BLaER1 (cell line): ENCODE measurements at regions not wholly inside any gene's neighbourhood (a gene's known extent, or its start where the extent isn't known, plus 50 kb on each side); places are given as distances from the start of the nearest gene placed in this dataset.

Experiments used
- H3K27ac ChIP-seq: shearing (Covaris generic); formaldehyde crosslinking; 2 replicates; pipeline ENCODE4 v1.8.1; 2022
- H3K27me3 ChIP-seq: shearing (Covaris generic); formaldehyde crosslinking; 2 replicates; pipeline ENCODE4 v1.8.1; 2022
- H3K36me3 ChIP-seq: shearing (Covaris generic); formaldehyde crosslinking; 2 replicates; pipeline ENCODE4 v1.8.1; 2022
- H3K4me1 ChIP-seq: shearing (Covaris generic); formaldehyde crosslinking; 2 replicates; pipeline ENCODE4 v1.8.1; 2022
- H3K4me2 ChIP-seq: shearing (Covaris generic); formaldehyde crosslinking; 2 replicates; pipeline ENCODE4 v1.8.1; 2022
- H3K4me3 ChIP-seq: shearing (Covaris generic); formaldehyde crosslinking; 2 replicates; pipeline ENCODE4 v1.8.1; 2022
- H3K9ac ChIP-seq: shearing (Covaris generic); formaldehyde crosslinking; 2 replicates; pipeline ENCODE4 v1.8.1; 2022
- H3K9me3 ChIP-seq: shearing (Covaris generic); formaldehyde crosslinking; 2 replicates; pipeline ENCODE4 v1.8.1; 2022
- H4K20me1 ChIP-seq: shearing (Covaris generic); formaldehyde crosslinking; 2 replicates; pipeline ENCODE4 v1.8.1; 2022
- Cebpa-rat ChIP-seq: shearing (Covaris generic); IDR thresholded peaks from 2 replicates; pipeline ENCODE4 v1.8.1; 2022

DNA sequence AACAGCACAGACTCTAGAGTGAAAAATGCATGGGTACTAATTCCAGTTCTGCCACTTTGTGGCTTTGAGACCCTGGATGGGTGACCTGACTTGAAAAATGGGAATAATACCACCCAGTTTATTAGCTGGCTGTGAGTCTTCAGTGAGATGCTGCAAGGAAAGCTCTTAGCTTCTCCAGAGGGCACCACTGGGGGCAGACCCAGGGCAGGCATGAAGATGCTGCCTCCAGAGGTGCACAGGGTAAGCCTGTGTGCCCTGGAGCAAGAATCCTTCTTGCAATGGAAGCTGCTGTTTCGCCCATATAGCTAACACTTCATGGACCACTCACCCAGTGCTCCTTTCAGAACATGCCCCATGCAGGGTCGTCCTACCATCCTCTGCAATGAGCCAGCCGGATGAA lies 75.7 kb downstream of the C5orf15 start:
- Histone ChIP-seq H3K27me3 (no peaks in the 10 kb centered on the region), H3K9me3 (no peaks in the 10 kb centered on the region), H3K36me3 (no peaks in the 10 kb centered on the region), H4K20me1 (no peaks in the 10 kb centered on the region), H3K4me1 (peaks cover 100% of the 10 kb centered on the region), H3K4me2 (peak overlapping the region; percentile 83), H3K9ac (no peak overlapping the region), H3K27ac (peak overlapping the region; percentile 15; the same call in 1 of the 2 replicates), H3K4me3 (no peak overlapping the region)
- TF ChIP-seq Cebpa-rat = no peak

DNA sequence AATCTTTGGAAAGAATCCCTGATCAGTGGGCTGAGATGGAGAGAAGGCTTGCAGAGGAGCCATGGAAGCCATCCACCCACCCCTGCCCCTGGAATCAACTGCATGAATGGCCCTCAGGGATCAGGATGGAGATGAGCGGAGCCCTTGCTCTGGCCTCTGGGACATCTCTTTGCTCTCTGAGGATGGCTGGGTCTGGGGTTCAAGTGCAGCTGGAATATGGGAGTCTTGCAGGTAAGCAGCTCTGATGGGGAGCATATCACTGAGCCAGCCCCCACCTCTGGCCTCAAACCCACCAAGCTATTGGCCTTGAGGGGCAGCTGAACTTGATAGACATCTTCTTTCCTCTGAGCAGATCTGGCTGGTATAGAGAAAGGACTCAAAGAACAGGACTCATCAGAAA lies 76.1 kb downstream of the C5orf15 start:
- Histone ChIP-seq H4K20me1 (no peaks in the 10 kb centered on the region), H3K9me3 (no peaks in the 10 kb centered on the region), H3K36me3 (no peaks in the 10 kb centered on the region), H3K27me3 (no peaks in the 10 kb centered on the region), H3K4me2 (peak overlapping the region; percentile 83), H3K4me3 (no peak overlapping the region), H3K9ac (no peak overlapping the region), H3K27ac (peak overlapping the region; percentile 15; the same call in 1 of the 2 replicates), H3K4me1 (peaks cover 100% of the 10 kb centered on the region)
- no peak for TF ChIP-seq Cebpa-rat

DNA sequence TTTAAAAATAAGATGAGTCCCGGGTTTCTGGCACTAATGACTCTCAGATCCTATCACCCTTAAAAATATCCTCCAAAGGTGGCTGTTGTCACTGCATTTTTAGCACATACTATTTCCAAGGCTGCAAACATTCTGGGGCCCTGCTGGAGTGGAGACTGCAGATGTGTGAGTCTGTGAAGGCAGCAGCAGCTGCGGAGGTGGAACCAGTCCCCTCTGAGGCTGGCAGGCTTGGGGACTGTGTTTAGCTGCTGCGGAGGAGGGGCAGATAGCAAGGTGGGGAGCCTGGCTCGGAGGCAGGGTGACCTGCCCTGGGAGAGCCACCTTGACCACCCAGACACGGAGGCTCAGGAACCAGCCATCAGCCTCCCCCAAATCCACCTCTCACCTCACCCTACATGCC lies 77.0 kb downstream of the C5orf15 start:
- Histone ChIP-seq H3K4me2 (peak overlapping the region; percentile 83), H3K27me3 (no peaks in the 10 kb centered on the region), H3K4me3 (no peak overlapping the region), H3K27ac (peak overlapping the region; percentile 67), H4K20me1 (no peaks in the 10 kb centered on the region), H3K9me3 (no peaks in the 10 kb centered on the region), H3K36me3 (no peaks in the 10 kb centered on the region), H3K9ac (peak overlapping the region; percentile 33; the same call in 1 of the 2 replicates), H3K4me1 (peaks cover 100% of the 10 kb centered on the region)
- TF ChIP-seq Cebpa-rat = no peak

DNA sequence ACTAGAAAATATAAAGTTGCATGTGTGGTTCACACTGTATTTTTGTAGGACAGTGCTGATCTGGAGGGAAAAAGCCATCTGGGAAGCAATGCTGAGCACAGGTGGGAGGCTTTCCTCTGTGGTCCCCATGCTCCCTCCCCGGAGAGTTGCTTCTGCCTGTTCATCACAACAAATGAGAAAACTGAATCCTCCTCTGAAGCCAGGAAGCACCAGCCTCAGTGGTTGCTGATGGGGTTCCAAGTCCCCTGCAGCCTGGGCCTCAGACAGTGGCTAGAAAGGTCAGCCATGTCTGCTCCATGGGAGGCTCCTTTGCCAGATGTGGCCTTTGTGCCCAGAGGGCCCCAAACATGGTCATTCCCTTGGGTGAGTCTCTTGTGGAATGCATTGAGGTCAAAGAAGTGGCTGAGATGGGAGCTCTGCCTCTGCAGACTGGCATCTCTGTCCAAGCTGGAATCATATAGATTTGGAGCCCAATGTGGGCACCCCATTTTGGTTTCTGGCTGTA lies 77.6 kb downstream of the C5orf15 start:
- no peaks in the 10 kb centered on the region for H3K9me3 ChIP-seq
- H3K4me1 ChIP-seq = peaks cover 100% of the 10 kb centered on the region
- no peak for TF ChIP-seq Cebpa-rat
- no peaks in the 10 kb centered on the region for H3K36me3 ChIP-seq
- H3K4me2 ChIP-seq = peak overlapping the region; percentile 83
- peak overlapping the region; percentile 19; the same call in 1 of the 2 replicates for H3K4me3 ChIP-seq
- no peaks in the 10 kb centered on the region for H4K20me1 ChIP-seq
- peak overlapping the region; percentile 67 for H3K27ac ChIP-seq
- H3K27me3 ChIP-seq = no peaks in the 10 kb centered on the region
- peak overlapping the region; percentile 34; the same call in 1 of the 2 replicates for H3K9ac ChIP-seq

DNA sequence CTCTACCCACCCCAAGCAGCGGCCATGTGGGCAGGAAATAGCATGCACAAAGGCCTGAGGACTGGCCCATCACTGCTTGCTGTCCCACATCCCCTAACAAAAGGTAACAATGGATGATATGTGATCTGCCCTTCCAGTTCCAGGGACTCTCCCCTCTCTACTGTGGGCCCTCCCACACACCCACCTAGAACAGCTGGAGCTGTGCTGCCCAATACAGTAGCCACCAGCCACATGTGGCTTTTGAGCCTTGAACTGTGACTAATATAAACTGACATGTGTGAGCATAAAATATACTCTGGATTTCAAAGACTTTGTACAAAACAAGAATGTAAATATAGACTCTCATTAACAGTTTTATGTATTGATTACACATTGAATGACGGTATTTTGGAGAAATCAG lies 78.1 kb downstream of the C5orf15 start:
- Histone ChIP-seq H4K20me1 (no peaks in the 10 kb centered on the region), H3K27ac (peak overlapping the region; percentile 67), H3K4me1 (peaks cover 100% of the 10 kb centered on the region), H3K9me3 (no peaks in the 10 kb centered on the region), H3K9ac (peak overlapping the region; percentile 34; the same call in 1 of the 2 replicates), H3K36me3 (no peaks in the 10 kb centered on the region), H3K4me3 (no peak overlapping the region), H3K4me2 (peak overlapping the region; percentile 83), H3K27me3 (no peaks in the 10 kb centered on the region)
- TF ChIP-seq Cebpa-rat = no peak

DNA sequence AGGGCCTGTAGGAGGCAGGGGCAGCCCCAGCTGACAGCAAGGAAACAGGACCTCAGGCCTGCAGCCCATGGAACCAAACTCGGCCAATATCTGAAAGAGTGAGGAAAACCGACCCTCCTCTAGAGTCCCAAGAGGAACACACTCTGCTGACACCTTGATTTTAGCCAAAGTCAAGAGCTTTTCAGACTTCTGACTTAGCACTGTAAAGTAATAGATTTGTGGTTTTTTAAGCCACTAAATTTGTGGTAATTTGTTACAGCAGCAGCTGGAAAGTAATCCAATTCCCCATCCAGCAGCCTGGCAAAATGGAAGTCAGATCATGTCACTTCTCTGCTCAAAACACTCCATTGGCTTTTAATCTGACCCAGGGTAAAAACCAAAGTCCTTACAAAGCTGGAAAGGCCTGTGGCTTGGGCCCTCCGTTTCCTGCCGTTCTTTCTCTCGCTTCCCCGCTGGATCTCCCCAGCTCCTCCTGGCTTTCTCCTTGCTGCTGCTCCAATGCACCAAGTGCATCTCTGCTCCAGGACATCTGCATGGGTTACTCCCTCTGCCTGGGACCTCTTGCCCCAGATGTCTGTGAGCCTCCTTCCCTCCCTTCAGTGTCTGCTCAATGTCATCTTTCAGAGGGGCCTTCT lies 79.0 kb downstream of the C5orf15 start:
- Histone ChIP-seq H3K36me3 (no peaks in the 10 kb centered on the region), H3K27me3 (no peaks in the 10 kb centered on the region), H3K4me2 (peak overlapping the region; percentile 83), H3K9ac (0 out of 2 replicates have a peak overlapping the region, but pooled peaks have one; percentile 2), H4K20me1 (no peaks in the 10 kb centered on the region), H3K4me3 (no peak overlapping the region), H3K27ac (peak overlapping the region; percentile 67), H3K9me3 (no peaks in the 10 kb centered on the region), H3K4me1 (peaks cover 100% of the 10 kb centered on the region)
- no peak for TF ChIP-seq Cebpa-rat

DNA sequence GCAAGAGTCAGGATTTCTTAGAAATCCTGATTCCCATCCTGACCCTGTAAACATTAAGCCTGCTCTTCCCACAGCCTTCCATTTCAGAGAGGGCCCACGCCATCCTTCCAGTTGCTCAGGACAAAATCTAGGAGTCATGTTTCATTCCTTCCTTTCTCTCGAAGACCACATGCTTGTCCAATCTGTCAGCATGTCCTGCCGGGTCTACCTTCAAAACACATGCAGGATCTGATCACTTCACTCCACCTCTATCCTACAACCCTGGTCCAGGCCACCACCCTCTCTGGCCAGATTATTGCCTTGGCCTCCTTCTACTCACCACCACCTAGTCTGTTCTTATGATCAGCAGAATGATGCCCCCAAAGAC lies 79.8 kb downstream of the C5orf15 start:
- H3K27me3 ChIP-seq = no peaks in the 10 kb centered on the region
- no peaks in the 10 kb centered on the region for H4K20me1 ChIP-seq
- peaks cover 100% of the 10 kb centered on the region for H3K4me1 ChIP-seq
- no peaks in the 10 kb centered on the region for H3K9me3 ChIP-seq
- no peak for TF ChIP-seq Cebpa-rat
- H3K9ac ChIP-seq = no peak overlapping the region
- no peak overlapping the region for H3K27ac ChIP-seq
- no peak overlapping the region for H3K4me3 ChIP-seq
- peak overlapping the region; percentile 83 for H3K4me2 ChIP-seq
- H3K36me3 ChIP-seq = no peaks in the 10 kb centered on the region

DNA sequence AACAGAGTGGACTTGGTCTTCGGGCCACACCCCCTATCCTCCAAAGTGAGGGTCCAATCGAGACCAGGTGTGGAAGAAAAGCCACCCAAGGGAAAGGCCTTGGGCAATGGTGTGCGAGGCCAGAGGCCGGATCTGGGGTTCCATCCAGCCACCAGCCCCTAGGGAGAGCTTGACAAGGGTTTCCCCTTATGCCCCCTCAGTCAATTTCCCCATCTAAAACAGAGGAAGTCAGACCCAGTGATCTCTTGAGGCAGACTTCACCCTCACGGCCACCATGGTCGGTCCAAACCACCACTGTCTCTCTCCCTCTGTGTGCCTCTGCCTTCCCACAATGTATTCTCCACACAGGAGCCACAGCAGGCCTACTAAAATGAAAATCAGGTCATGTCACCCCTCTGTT lies 82.9 kb downstream of the C5orf15 start:
- Histone ChIP-seq H4K20me1 (no peaks in the 10 kb centered on the region), H3K27me3 (no peaks in the 10 kb centered on the region), H3K4me1 (peaks cover 100% of the 10 kb centered on the region), H3K27ac (peak overlapping the region; percentile 69), H3K4me3 (0 out of 2 replicates have a peak overlapping the region, but pooled peaks have one; percentile 12), H3K9me3 (no peaks in the 10 kb centered on the region), H3K9ac (peak overlapping the region; percentile 40; the same call in 1 of the 2 replicates), H3K36me3 (no peaks in the 10 kb centered on the region), H3K4me2 (peak overlapping the region; percentile 83)
- no peak for TF ChIP-seq Cebpa-rat

DNA sequence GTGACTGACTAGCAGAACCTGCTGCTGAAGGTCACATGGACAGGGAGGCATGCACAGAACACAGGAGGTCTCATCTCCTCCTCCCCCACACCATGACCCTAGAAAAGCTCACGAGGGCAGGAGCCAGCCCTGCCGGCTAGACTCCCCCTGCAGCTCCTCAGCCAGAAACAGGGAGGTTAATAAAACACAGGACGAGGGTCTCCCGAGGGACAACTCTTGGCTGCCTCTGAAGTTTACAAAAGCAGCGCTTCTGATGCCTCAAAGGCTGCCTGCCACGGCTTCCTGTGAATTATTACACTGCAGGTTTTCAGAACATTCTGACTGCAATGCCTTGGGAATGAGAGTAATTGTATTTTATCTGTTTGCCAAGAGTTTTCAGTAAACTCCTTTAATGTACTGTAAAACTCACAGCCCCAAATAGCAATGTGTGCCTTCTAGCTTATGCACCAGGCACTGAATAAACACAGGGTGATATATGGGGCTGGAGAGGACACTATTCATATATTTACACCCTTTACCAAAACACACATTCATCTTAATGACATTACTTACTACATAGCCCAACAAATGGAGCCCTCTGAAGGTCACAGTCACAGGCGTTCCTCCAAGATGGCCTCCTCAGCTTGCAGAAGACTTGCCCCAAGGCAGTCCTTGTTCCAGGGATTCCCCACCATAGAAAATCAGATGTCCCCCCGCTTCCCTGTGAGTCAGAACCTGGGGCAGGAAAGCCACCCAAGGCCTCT lies 83.7 kb downstream of the C5orf15 start:
- Histone ChIP-seq H3K36me3 (no peaks in the 10 kb centered on the region), H3K27me3 (no peaks in the 10 kb centered on the region), H3K4me2 (peak overlapping the region; percentile 83), H3K27ac (peak overlapping the region; percentile 69), H3K9ac (no peak overlapping the region), H3K4me3 (peak overlapping the region; percentile 17; the same call in 1 of the 2 replicates), H3K4me1 (peaks cover 99% of the 10 kb centered on the region), H4K20me1 (no peaks in the 10 kb centered on the region), H3K9me3 (no peaks in the 10 kb centered on the region)
- no peak for TF ChIP-seq Cebpa-rat

DNA sequence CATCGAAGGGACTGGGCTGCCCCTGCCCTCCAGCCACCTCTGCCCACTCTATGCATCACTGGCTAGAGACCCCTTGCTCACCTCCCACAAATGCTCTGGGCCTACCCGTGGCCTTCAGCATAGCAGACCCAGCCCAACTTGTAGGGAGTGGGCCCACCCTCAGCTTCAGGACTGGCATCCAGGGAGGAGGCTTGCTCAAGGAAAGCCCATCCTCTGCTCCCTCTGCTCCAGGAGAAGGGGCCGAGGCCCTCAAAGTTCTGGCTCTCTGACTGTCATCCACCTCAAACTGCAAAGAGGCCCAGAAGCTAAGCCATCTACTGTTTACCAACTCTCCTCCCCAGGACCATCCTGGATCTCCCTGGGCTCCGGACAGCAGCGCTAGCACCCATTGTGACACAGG lies 84.5 kb downstream of the C5orf15 start:
- H3K9me3 ChIP-seq = no peaks in the 10 kb centered on the region
- TF ChIP-seq Cebpa-rat = no peak
- H3K27ac ChIP-seq = peak overlapping the region; percentile 69
- peaks cover 95% of the 10 kb centered on the region for H3K4me1 ChIP-seq
- H3K27me3 ChIP-seq = no peaks in the 10 kb centered on the region
- no peaks in the 10 kb centered on the region for H4K20me1 ChIP-seq
- no peak overlapping the region for H3K9ac ChIP-seq
- H3K4me2 ChIP-seq = peak overlapping the region; percentile 83
- H3K4me3 ChIP-seq = no peak overlapping the region
- no peaks in the 10 kb centered on the region for H3K36me3 ChIP-seq
